Fibroblast of skin of scalp (primary cell): ENCODE measurements at regions not wholly inside any gene's neighbourhood (a gene's known extent, or its start where the extent isn't known, plus 50 kb on each side); places are given as distances from the start of the nearest gene placed in this dataset.
"Not testable (repeated sequence)": the region's sequence is repeated elsewhere in the genome, so short reads cannot be mapped to it uniquely, and the experiment has no call there.

Experiments used
- DNase-seq: peaks from one replicate; pipeline ENCODE4 v3.0.0-alpha.2; 2013

DNA sequence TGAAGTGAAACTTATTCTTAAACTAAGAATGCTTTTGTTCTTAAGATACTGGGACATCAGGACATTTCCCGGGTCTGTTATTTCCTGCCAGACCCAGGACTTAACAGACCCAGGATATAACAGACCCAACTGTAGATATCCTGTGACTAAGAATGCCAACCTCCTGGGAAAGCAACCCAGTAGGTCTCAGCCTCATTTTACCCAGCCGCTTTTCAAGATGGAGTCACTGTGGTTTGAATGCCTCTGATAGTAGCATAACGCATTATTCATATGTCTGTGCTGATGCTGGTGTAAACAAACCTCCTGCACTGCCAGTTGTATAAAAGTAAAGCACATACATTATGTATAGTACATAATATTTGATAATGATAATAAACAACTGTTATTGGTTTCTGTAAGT lies 185.8 kb upstream of the GPRIN3 start:
- DNase-seq: no peak

DNA sequence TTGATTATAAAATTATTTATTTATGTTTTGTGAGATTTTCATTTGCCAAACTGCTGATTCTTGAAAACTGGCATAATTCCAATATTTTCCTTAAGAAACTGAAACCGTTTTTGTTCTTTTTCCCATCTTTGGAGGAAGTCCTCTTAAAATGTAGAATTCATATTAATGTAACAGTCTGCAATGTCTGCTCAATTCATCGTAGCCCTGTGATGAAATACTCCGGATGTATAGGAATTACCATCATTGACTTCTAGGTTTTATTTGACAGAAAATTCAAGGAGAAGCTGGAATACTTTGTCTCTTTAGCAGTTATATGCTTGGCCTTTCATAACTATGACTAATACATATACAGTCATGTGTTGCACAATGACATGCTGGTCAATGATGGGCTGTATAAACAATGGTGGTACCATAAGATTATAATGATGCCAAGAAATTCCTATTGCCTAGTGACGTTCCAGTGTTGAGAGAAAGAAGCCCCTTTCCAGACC lies 185.0 kb upstream of the GPRIN3 start:
- peak; percentile 54 for DNase-seq

GRCh38 chr4:89491761-89492160 lies 184.2 kb upstream of the GPRIN3 start:
- no peak for DNase-seq

DNA sequence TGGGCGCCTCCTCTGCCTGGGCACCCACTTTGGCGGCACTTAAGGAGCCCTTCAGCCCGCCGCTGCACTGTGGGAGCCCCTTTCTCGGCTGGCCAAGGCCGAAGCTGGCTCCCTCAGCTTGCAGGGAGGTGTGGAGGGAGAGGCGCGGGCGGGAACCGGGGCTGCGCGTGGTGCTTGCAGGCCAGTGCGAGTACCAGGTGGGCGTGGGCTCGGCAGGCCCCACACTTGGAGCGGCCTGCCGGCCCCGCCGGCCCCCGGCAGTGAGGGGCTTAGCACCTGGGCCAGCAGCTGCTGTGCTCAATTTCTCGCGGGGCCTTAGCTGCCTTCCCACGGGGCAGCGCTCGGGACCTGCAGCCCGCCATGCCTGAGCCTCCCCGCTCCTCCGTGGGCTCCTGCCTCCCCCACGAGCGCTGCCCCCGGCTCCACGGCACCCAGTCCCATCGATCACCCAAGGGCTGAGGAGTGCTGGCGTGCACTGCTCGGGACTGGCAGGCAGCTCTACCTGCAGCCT lies 182.4 kb upstream of the GPRIN3 start:
- not testable (repeated sequence) for DNase-seq

DNA sequence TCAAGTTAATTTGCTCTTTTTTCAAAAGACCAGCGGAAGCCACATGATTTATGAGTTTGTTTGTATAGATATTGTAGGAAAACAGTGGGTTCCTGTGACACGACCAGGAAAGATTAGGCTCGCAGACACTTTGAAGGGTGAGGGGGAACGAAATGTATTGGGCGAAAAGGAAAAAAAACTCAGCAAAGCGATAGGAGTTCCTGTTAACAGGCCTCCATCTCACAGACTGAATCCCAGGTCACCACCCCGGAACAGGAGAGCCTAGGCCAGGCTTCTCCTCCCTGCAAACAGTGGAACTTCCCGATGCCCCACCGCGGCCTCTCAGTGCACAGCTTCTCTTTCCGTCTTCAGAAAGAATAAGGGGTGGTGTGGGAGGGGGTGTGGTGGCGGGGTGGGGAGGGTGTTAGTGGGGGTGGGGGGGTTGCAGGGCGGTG lies 181.8 kb upstream of the GPRIN3 start:
- DNase-seq: no peak

GRCh38 chr4:89488736-89489135 lies 181.1 kb upstream of the GPRIN3 start:
- DNase-seq: no peak

GRCh38 chr4:89486673-89487072 lies 179.1 kb upstream of the GPRIN3 start:
- no peak for DNase-seq

DNA sequence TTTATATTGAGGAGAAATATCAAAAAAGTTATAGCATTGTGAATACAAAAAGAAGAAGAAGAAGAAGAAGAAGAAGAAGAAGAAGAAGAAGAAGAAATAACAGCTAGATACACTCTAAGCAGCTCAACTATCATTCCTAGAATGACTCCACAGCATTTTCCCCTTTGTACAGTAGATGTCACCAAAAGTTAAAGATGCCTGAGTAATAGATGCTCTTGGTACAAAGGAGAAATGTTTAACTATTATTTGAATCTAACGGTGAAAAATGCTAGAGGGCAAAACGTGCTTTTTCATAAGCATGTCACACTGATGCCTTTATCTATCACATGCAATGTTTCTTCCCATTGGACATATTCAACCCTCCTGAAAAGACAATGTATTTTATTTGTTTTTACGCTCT lies 178.4 kb upstream of the GPRIN3 start:
- peak; percentile 5 for DNase-seq

GRCh38 chr4:89483833-89484232 lies 176.2 kb upstream of the GPRIN3 start:
- no peak for DNase-seq

- no peak for DNase-seq
These were observed 175.5 kb upstream of the GPRIN3 start for GRCh38 chr4:89482926-89483595.

DNA sequence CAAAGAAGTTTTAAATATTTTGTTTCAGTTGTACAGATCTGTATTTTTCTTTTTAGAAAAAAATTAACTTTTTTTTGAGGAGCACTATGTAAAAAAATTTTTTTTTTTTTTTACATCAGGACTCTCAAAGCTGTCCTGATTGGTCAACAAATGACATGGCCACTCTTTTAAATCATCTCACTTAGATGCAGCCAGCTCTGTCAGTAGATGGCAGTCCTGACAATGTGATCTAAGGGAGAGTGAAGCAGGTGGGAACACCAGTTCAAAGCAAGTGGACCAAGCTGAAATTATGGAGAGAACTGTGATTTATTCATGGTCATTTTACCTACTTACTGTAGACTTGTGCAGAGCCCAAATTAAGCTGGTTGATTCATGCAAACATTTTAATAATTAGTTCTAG lies 174.7 kb upstream of the GPRIN3 start:
- DNase-seq: peak; percentile 7

GRCh38 chr4:89469930-89470375 lies 162.4 kb upstream of the GPRIN3 start:
- DNase-seq: peak; percentile 72

DNA sequence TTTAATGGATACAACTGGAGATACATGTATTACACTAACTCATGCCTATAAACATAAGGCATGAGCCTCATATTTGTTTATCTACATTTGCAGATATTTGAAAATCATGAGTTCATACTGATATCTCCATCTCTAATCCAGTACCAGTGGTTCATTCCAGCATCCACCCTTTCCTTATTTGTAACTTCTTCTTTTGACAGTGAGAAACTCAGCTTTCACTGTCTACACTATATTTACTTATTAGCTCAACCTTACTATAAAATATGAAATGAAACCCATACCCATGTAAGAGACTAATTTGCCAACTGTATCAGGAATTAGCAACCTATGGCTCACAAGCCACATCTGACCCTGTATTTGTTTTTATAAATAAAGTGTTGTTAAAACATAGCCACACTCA lies 161.9 kb upstream of the GPRIN3 start:
- DNase-seq: no peak

DNA sequence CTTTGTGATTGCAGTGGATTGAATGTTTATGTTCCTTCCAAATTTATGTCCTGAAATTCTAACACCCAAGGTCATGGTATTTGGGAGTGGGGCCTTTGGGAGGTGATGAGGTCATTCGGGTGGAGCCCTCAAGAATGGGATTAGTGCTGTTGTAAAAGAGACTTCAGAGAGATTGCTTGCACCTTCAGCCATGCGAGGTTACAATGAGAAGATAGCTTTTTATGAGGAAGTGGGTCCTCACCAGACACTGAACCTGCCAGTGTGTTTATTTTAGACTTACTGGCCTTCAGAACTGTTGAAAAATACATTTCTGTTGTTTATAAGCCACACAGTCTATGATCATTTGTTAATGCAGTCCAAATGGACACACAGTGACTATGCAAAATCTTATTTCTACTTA lies 161.0 kb upstream of the GPRIN3 start:
- DNase-seq: no peak

GRCh38 chr4:89463341-89463740 lies 155.7 kb upstream of the GPRIN3 start:
- DNase-seq: no peak

DNA sequence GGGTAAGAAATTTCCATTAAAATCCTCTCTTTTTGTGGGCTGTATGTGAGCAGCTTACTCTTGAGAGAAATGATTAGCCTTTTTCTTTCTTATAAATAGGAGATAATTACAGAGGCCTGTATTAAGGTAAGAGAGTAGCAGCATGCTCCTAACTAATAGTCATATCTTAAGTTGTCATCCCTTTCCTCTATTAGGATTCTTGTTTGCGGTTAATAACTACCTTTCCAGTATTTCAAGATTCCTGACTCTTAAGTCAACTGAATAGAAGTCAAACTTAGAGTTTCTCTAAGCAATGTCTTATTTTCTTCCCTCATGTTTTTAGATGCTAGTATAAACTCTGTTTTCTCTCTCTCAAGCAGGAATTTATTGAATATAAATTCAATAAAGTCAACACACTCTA lies 139.9 kb upstream of the GPRIN3 start:
- DNase-seq: no peak

- DNase-seq: no peak
These were observed 138.6 kb upstream of the GPRIN3 start for GRCh38 chr4:89446193-89446592.

DNA sequence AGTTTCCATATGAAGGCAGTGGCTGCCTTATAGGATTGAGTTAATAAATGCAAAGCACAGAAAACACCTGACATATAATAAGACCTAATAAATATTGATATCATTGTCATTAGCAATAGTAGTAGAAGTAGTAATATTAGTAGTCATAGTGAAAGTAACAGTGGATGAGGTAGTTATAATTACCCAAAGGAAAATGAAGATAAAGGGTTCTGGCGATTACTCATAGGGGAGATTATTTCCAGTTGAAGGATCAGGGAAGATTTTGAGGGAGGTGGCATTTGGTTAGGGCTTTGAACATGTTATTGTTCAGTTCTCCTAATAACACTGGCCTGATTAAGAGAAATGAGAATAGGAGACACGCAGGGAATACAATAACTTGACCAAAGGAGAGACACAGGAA lies 131.9 kb upstream of the GPRIN3 start:
- DNase-seq: no peak

DNA sequence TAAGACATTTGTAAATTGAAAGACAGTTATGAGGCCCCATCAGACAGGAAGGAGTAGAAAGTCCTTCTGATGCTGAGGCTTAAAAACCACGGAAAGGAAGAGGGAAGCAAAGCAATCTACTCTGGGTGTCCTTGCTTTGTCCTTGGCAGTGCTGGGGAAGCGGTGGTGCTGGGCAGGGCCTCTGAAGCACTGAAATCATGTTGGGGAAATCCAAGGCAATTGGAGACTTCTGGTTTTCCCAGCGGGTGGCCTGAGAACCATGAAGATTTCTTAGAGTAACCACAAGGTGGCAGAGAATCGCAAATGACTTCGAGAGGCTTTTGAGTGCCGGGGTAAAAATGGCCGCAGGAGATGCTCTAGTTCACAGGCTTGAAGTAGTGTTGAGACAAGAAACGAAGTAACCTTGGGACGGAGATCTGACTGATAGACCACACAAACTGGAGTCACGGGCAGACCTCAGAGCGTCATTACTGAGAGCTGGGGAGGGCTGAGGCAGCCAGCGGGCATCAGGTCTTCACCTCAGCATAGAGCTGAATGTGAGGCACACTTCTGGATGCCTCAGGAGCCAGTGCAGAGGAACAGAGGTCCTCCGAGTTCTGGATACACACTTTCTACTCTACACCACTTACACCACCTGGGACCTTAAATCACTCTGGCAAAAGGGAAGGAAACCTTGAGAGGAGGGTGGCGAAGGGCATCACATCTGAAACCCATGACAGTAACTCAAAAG lies 130.7 kb upstream of the GPRIN3 start:
- peak; percentile 18 for DNase-seq

- peak; percentile 5 for DNase-seq
These were observed 126.9 kb upstream of the GPRIN3 start for GRCh38 chr4:89434364-89434988.

DNA sequence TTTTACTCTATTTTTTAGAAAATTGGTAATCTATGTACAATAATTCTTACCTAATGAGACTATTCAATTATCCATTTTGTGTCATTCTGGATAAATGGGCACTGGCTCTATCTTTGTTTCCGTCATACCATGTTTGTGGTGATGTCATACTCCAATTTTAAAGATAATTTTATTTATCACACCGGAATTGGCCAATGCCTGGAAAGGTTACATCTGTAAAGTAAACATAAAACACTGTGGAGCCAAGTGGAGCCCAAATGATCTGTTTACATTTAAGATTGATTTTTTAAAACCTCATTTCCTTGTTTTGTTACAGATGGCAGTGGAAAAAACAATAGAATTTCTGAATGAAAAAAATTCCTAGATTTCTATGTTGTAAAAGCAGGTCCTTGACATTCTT lies 120.2 kb upstream of the GPRIN3 start:
- no peak for DNase-seq

- no peak for DNase-seq
These were observed 117.4 kb upstream of the GPRIN3 start for GRCh38 chr4:89425023-89425422.

- no peak for DNase-seq
These were observed 114.9 kb upstream of the GPRIN3 start for GRCh38 chr4:89422441-89422990.
